ENCODE measurements at regions not wholly inside any gene's neighbourhood (a gene's known extent, or its start where the extent isn't known, plus 50 kb on each side); places are given as distances from the start of the nearest gene placed in this dataset.
A peak's percentile ranks its signal among the peaks of the same experiment; 100 is the strongest.

GRCh38 chr5:67647772-67648171, 451.2 kb upstream of the CD180 start:
- Histone ChIP-seq H3K27ac (peak overlapping the region; percentile 50 to 61 (median 55)), H3K27me3 (no peaks in the 10 kb centered on the region), H3K36me3 (no peaks in the 10 kb centered on the region), H3K4me3 (replicated peaks in 1 of 3) (no peak overlapping the region), H3K9me3 (no peaks in the 10 kb centered on the region), H3K4me1 (peaks cover 35 to 40% of the 10 kb centered on the region in 2 donors)
- WGBS, 2 donors: 88 to 90% methylated on average over 2 of the region's 2 CpGs
- no peak for TF ChIP-seq POLR2A (IDR thresholded peaks at IDR 0.05)
- no peak for TF ChIP-seq CTCF (IDR thresholded peaks at IDR 0.05)
- no peak for DNase-seq
- intact Hi-C loops (cut with DNase I): no loop called here

- Histone ChIP-seq H3K36me3 (no peaks in the 10 kb centered on the region), H3K27ac (no peak overlapping the region), H3K27me3 (no peaks in the 10 kb centered on the region), H3K4me3 (replicated peaks in 1 of 3) (no peak overlapping the region), H3K4me1 (peaks cover 23 to 30% of the 10 kb centered on the region in 2 donors), H3K9me3 (no peaks in the 10 kb centered on the region)
- no peak for DNase-seq
- TF ChIP-seq CTCF (IDR thresholded peaks at IDR 0.05) (no peak), POLR2A (IDR thresholded peaks at IDR 0.05) (no peak)
- intact Hi-C loops (cut with DNase I): no loop called here
- WGBS, 2 donors: 89 to 95% methylated on average over 3 of the region's 3 CpGs
These were observed 447.8 kb upstream of the CD180 start for GRCh38 chr5:67644221-67644920.

- H3K27me3 ChIP-seq: no peaks in the 10 kb centered on the region
- no peak overlapping the region for H3K4me3 ChIP-seq (replicated peaks in 1 of 3)
- intact Hi-C loops (cut with DNase I): no loop called here
- no peak overlapping the region for H3K27ac ChIP-seq
- H3K4me1 ChIP-seq: peaks cover 14 to 21% of the 10 kb centered on the region in 2 donors
- H3K36me3 ChIP-seq: no peaks in the 10 kb centered on the region
- no peaks in the 10 kb centered on the region for H3K9me3 ChIP-seq
- WGBS, 2 donors: 77 to 83% methylated on average over 2 of the region's 2 CpGs
- no peak for DNase-seq
- TF ChIP-seq CTCF (IDR thresholded peaks at IDR 0.05) (no peak), POLR2A (IDR thresholded peaks at IDR 0.05) (no peak)
These were observed 446.9 kb upstream of the CD180 start for GRCh38 chr5:67643536-67643935.

- intact Hi-C loops (cut with DNase I): no loop called here
- no peak overlapping the region for H3K4me3 ChIP-seq (replicated peaks in 1 of 3)
- H3K36me3 ChIP-seq: no peaks in the 10 kb centered on the region
- 44 to 54% methylated on average over 2 of the region's 2 CpGs for WGBS, 2 donors
- no peak for DNase-seq
- H3K9me3 ChIP-seq: no peaks in the 10 kb centered on the region
- H3K27me3 ChIP-seq: no peaks in the 10 kb centered on the region
- peak overlapping the region in 1 of 3 donors; percentile 6 for H3K27ac ChIP-seq
- no peak for TF ChIP-seq POLR2A (IDR thresholded peaks at IDR 0.05)
- no peak for TF ChIP-seq CTCF (IDR thresholded peaks at IDR 0.05)
- H3K4me1 ChIP-seq: no peaks in the 10 kb centered on the region
These were observed 443.4 kb upstream of the CD180 start for GRCh38 chr5:67639976-67640375.

- H3K4me3 ChIP-seq (replicated peaks in 1 of 3): no peak overlapping the region
- no peak for TF ChIP-seq POLR2A (IDR thresholded peaks at IDR 0.05)
- TF ChIP-seq CTCF (IDR thresholded peaks at IDR 0.05): no peak
- intact Hi-C loops (cut with DNase I): no loop called here
- no peaks in the 10 kb centered on the region for H3K36me3 ChIP-seq
- H3K27me3 ChIP-seq: no peaks in the 10 kb centered on the region
- no peaks in the 10 kb centered on the region for H3K9me3 ChIP-seq
- WGBS, 2 donors: 74 to 75% methylated on average over 3 of the region's 3 CpGs
- H3K27ac ChIP-seq: peak overlapping the region in 1 of 3 donors; percentile 6
- H3K4me1 ChIP-seq: no peaks in the 10 kb centered on the region
- DNase-seq: no peak
These were observed 442.7 kb upstream of the CD180 start for GRCh38 chr5:67639313-67639712.
